Hepatic stellate cell (primary cell): ENCODE measurements at regions not wholly inside any gene's neighbourhood (a gene's known extent, or its start where the extent isn't known, plus 50 kb on each side); places are given as distances from the start of the nearest gene placed in this dataset.
"Not testable (repeated sequence)": the region's sequence is repeated elsewhere in the genome, so short reads cannot be mapped to it uniquely, and the experiment has no call there.

Source experiments
- DNase-seq: peaks from one replicate; pipeline ENCODE4 v3.0.0; 2011; ENCODE audit warnings: low spot score

- DNase-seq, result no peak
Measured at GRCh38 chr11:92026664-92027063, 198.0 kb upstream of the FAT3 start.

- DNase-seq, result no peak
Measured at GRCh38 chr11:92024788-92025187, 199.8 kb upstream of the FAT3 start.

GRCh38 chr11:92022499-92022898 lies 202.1 kb upstream of the FAT3 start:
- no peak for DNase-seq

GRCh38 chr11:92018332-92018731 lies 206.3 kb upstream of the FAT3 start:
- no peak for DNase-seq

- DNase-seq, result no peak
Measured at GRCh38 chr11:92008249-92008648, 216.4 kb upstream of the FAT3 start.

- DNase-seq, result no peak
Measured at GRCh38 chr11:92002568-92002967, 222.1 kb upstream of the FAT3 start.

GRCh38 chr11:91998481-91998880 lies 226.1 kb upstream of the FAT3 start:
- no peak for DNase-seq

- no peak for DNase-seq
Measured at GRCh38 chr11:91997226-91997625, 227.4 kb upstream of the FAT3 start.

GRCh38 chr11:91996526-91996925 lies 228.1 kb upstream of the FAT3 start:
- DNase-seq, result no peak

- not testable (repeated sequence) for DNase-seq
Measured at GRCh38 chr11:91988443-91988842, 236.2 kb upstream of the FAT3 start.

- DNase-seq, result no peak
Measured at GRCh38 chr11:91986218-91986617, 238.4 kb upstream of the FAT3 start.

GRCh38 chr11:91984033-91984584 lies 240.5 kb upstream of the FAT3 start:
- DNase-seq, result no peak

GRCh38 chr11:91981995-91982394 lies 242.6 kb upstream of the FAT3 start:
- peak; percentile 14 for DNase-seq

- no peak for DNase-seq
Measured at GRCh38 chr11:91979775-91980174, 244.8 kb upstream of the FAT3 start.

- no peak for DNase-seq
Measured at GRCh38 chr11:91978747-91979146, 245.9 kb upstream of the FAT3 start.

GRCh38 chr11:91972665-91973266 lies 251.9 kb upstream of the FAT3 start:
- DNase-seq, result no peak

GRCh38 chr11:91970624-91971023 lies 254.0 kb upstream of the FAT3 start:
- no peak for DNase-seq

GRCh38 chr11:91969486-91969885 lies 255.1 kb upstream of the FAT3 start:
- DNase-seq, result no peak

- DNase-seq, result no peak
Measured at GRCh38 chr11:91967691-91968045, 256.9 kb upstream of the FAT3 start.

GRCh38 chr11:91967026-91967690 lies 257.5 kb upstream of the FAT3 start:
- DNase-seq, result no peak

GRCh38 chr11:91966368-91966767 lies 258.2 kb upstream of the FAT3 start:
- no peak for DNase-seq

- no peak for DNase-seq
Measured at GRCh38 chr11:91960770-91961169, 263.8 kb upstream of the FAT3 start.

GRCh38 chr11:91959411-91959810 lies 265.2 kb upstream of the FAT3 start:
- DNase-seq, result no peak

- no peak for DNase-seq
Measured at GRCh38 chr11:91956711-91957110, 267.9 kb upstream of the FAT3 start.
